GM23338 (cell line): ENCODE measurements at regions not wholly inside any gene's neighbourhood (a gene's known extent, or its start where the extent isn't known, plus 50 kb on each side); places are given as distances from the start of the nearest gene placed in this dataset.

Experiments
- CTCF ChIP-seq, 2 experiments: fragments of 200-600 bp in 1 of 2; sonication (generic) in 1 of 2; conservative IDR thresholded peaks; 2 replicates each; pipeline versions ENCODE4 v1.5.1 to v1.6.1; 2016 to 2017; ENCODE audit warnings: antibody characterized with exemption in 2 of 2, low read depth in 2 of 2, mild to moderate bottlenecking in 2 of 2, moderate library complexity in 1 of 2
- EZH2 ChIP-seq: fragments of 200-600 bp; sonication (generic); IDR thresholded peaks from one replicate; pipeline ENCODE4 v1.8.0; 2017; ENCODE audit warnings: antibody characterized with exemption, mild to moderate bottlenecking, low read depth; ENCODE audit not compliant: unreplicated experiment
- POLR2AphosphoS5 ChIP-seq: IDR thresholded peaks from 2 replicates; pipeline ENCODE4 v1.6.1; 2016; ENCODE audit warnings: antibody characterized with exemption, low read depth
- TF ChIP-seq, protein P1 (sequence below): IDR thresholded peaks from one replicate; pipeline ENCODE4 v1.6.1; 2018; ENCODE audit warnings: antibody characterized with exemption; ENCODE audit not compliant: unreplicated experiment

GRCh38 chr15:70442616-70443321 lies 320.6 kb downstream of the UACA start:
- TF ChIP-seq CTCF (conservative IDR thresholded peaks at IDR 0.05; ENCODE audit: low read depth in 2 of 2) (no peak), POLR2AphosphoS5 (no peak), EZH2 (no peak)
- TF ChIP-seq, protein P1, sequence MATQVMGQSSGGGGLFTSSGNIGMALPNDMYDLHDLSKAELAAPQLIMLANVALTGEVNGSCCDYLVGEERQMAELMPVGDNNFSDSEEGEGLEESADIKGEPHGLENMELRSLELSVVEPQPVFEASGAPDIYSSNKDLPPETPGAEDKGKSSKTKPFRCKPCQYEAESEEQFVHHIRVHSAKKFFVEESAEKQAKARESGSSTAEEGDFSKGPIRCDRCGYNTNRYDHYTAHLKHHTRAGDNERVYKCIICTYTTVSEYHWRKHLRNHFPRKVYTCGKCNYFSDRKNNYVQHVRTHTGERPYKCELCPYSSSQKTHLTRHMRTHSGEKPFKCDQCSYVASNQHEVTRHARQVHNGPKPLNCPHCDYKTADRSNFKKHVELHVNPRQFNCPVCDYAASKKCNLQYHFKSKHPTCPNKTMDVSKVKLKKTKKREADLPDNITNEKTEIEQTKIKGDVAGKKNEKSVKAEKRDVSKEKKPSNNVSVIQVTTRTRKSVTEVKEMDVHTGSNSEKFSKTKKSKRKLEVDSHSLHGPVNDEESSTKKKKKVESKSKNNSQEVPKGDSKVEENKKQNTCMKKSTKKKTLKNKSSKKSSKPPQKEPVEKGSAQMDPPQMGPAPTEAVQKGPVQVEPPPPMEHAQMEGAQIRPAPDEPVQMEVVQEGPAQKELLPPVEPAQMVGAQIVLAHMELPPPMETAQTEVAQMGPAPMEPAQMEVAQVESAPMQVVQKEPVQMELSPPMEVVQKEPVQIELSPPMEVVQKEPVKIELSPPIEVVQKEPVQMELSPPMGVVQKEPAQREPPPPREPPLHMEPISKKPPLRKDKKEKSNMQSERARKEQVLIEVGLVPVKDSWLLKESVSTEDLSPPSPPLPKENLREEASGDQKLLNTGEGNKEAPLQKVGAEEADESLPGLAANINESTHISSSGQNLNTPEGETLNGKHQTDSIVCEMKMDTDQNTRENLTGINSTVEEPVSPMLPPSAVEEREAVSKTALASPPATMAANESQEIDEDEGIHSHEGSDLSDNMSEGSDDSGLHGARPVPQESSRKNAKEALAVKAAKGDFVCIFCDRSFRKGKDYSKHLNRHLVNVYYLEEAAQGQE: no peak
